Left lobe of liver (tissue), 2 donors: ENCODE measurements at regions not wholly inside any gene's neighbourhood (a gene's known extent, or its start where the extent isn't known, plus 50 kb on each side); places are given as distances from the start of the nearest gene placed in this dataset.
"Not testable (repeated sequence)": the region's sequence is repeated elsewhere in the genome, so short reads cannot be mapped to it uniquely, and the experiment has no call there.

Experiments used
- ATAC-seq: fragments of 200-7000 bp; cut with Tn5 transposase; one replicate; pipeline ENCODE4 v1.9.1; 2020; ENCODE audit warnings: mild to moderate bottlenecking, moderate library complexity
- DNase-seq: peaks from one replicate; pipeline ENCODE4 v3.0.0-alpha.2; 2020; ENCODE audit warnings: low spot score
- donor health status: DM: no; HTN: no; CAD: no; lungs with moderate emphysema.
- donor health status: DM: no; HTN: yes; CAD: no.

GRCh38 chr18:35822413-35822812 lies 150.1 kb upstream of the RMP24 start:
- ATAC-seq (no peak), DNase-seq (no peak)

- ATAC-seq (no peak), DNase-seq (no peak)
These were observed 146.0 kb upstream of the RMP24 start for GRCh38 chr18:35826477-35826876.

- ATAC-seq = no peak
- DNase-seq = no peak
These were observed 145.1 kb upstream of the RMP24 start for GRCh38 chr18:35827275-35827902.

GRCh38 chr18:35827903-35828275 lies 144.6 kb upstream of the RMP24 start:
- DNase-seq (no peak), ATAC-seq (no peak)

- no peak for DNase-seq
- ATAC-seq = no peak
These were observed 143.9 kb upstream of the RMP24 start for GRCh38 chr18:35828591-35828990.

GRCh38 chr18:35835366-35835765 lies 137.1 kb upstream of the RMP24 start:
- ATAC-seq = no peak
- DNase-seq = no peak

- ATAC-seq (no peak), DNase-seq (no peak)
These were observed 136.6 kb upstream of the RMP24 start for GRCh38 chr18:35835833-35836232.

- DNase-seq = no peak
- no peak for ATAC-seq
These were observed 135.5 kb upstream of the RMP24 start for GRCh38 chr18:35836932-35837331.

- DNase-seq = no peak
These were observed 134.5 kb upstream of the RMP24 start for GRCh38 chr18:35837922-35838496.

GRCh38 chr18:35841283-35841682 lies 131.2 kb upstream of the RMP24 start:
- ATAC-seq (no peak), DNase-seq (no peak)

More at GRCh38 chr18:35837922-35838496, 134.5 kb upstream of the RMP24 start:
- ATAC-seq = no peak

GRCh38 chr18:35842536-35842935 lies 129.9 kb upstream of the RMP24 start:
- ATAC-seq (no peak), DNase-seq (no peak)

- not testable (repeated sequence) for DNase-seq, ATAC-seq
These were observed 124.2 kb upstream of the RMP24 start for GRCh38 chr18:35848321-35848720.

- not testable (repeated sequence) for DNase-seq, ATAC-seq
These were observed 123.2 kb upstream of the RMP24 start for GRCh38 chr18:35849241-35849640.

- ATAC-seq (no peak), DNase-seq (no peak)
These were observed 121.1 kb upstream of the RMP24 start for GRCh38 chr18:35851286-35851970.

- no peak for DNase-seq
- no peak for ATAC-seq
These were observed 119.7 kb upstream of the RMP24 start for GRCh38 chr18:35852786-35853185.

- ATAC-seq (no peak), DNase-seq (no peak)
These were observed 118.4 kb upstream of the RMP24 start for GRCh38 chr18:35854095-35854494.

- no peak for DNase-seq
- no peak for ATAC-seq
These were observed 116.3 kb upstream of the RMP24 start for GRCh38 chr18:35856178-35856577.

- DNase-seq, ATAC-seq: not testable (repeated sequence)
These were observed 115.8 kb upstream of the RMP24 start for GRCh38 chr18:35856721-35857120.

- ATAC-seq, DNase-seq: not testable (repeated sequence)
These were observed 114.9 kb upstream of the RMP24 start for GRCh38 chr18:35857581-35857980.

- DNase-seq (no peak), ATAC-seq (no peak)
These were observed 110.9 kb upstream of the RMP24 start for GRCh38 chr18:35861367-35862118.

- no peak for DNase-seq
- no peak for ATAC-seq
These were observed 110.3 kb upstream of the RMP24 start for GRCh38 chr18:35862119-35862640.
